A673 (cell line): ENCODE measurements at regions not wholly inside any gene's neighbourhood (a gene's known extent, or its start where the extent isn't known, plus 50 kb on each side); places are given as distances from the start of the nearest gene placed in this dataset.

Experiments
- EZH2 ChIP-seq: fragments of 200-600 bp; sonication (generic); IDR thresholded peaks from 2 replicates; pipeline ENCODE4 v1.6.1; 2017; ENCODE audit warnings: borderline replicate concordance, low read depth, mild to moderate bottlenecking, mixed read lengths, antibody characterized with exemption, low read length; ENCODE audit not compliant: poor library complexity, severe bottlenecking
- TF ChIP-seq, protein P1 (sequence below): fragments of 300-800, 200-600 bp; sonication (generic); conservative IDR thresholded peaks from 2 replicates; pipeline ENCODE4 v1.5.1; 2017; ENCODE audit warnings: low read depth, mild to moderate bottlenecking, antibody characterized with exemption, low read length, moderate library complexity, mixed read lengths

GRCh38 chr6:33964387-33964786 is 160.6 kb upstream of the MLN start:
- TF ChIP-seq, protein P1, sequence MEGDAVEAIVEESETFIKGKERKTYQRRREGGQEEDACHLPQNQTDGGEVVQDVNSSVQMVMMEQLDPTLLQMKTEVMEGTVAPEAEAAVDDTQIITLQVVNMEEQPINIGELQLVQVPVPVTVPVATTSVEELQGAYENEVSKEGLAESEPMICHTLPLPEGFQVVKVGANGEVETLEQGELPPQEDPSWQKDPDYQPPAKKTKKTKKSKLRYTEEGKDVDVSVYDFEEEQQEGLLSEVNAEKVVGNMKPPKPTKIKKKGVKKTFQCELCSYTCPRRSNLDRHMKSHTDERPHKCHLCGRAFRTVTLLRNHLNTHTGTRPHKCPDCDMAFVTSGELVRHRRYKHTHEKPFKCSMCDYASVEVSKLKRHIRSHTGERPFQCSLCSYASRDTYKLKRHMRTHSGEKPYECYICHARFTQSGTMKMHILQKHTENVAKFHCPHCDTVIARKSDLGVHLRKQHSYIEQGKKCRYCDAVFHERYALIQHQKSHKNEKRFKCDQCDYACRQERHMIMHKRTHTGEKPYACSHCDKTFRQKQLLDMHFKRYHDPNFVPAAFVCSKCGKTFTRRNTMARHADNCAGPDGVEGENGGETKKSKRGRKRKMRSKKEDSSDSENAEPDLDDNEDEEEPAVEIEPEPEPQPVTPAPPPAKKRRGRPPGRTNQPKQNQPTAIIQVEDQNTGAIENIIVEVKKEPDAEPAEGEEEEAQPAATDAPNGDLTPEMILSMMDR, result no peak
- no peak for TF ChIP-seq EZH2
